ENCODE measurements at regions not wholly inside any gene's neighbourhood (a gene's known extent, or its start where the extent isn't known, plus 50 kb on each side); places are given as distances from the start of the nearest gene placed in this dataset.
"Not testable (repeated sequence)": the region's sequence is repeated elsewhere in the genome, so short reads cannot be mapped to it uniquely, and the experiment has no call there.

DNA sequence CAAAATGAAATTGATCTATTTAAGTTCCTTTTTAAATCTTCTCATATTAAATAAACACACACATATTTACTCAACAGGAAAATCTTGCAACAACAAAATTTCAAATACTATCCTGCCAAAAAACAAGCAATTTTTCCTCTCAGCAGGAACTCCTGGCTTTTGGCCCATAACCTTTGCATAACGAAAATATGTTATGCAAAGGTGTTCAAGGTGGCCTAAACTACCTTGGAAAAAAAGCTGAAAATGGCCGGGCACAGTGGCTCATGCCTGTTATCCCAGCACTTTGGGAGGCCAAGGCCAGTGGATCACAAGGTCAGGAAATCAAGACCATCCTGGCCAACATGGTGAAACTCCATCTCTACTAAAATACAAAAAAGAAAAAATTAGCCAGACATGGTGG, 424.3 kb upstream of the ZNF337 start:
- not testable (repeated sequence) for DNase-seq (ENCODE audit: low spot score)

DNA sequence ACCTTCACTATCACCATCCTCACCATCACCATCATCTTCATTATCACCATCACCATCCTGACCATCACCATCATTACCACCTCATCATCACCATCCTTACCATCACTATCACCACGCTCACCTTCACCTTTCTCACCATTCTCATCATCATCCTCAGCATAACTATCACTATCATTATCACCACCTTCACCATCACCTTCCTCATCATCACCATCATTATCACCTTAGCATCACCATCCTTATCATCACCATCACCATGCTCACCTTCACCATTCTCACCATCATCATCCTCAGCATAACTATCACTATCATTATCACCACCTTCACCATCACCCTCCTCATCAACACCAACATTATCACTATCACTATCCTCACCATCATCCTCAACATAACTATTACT, 397.8 kb upstream of the ZNF337 start:
- not testable (repeated sequence) for DNase-seq (ENCODE audit: low spot score)

DNA sequence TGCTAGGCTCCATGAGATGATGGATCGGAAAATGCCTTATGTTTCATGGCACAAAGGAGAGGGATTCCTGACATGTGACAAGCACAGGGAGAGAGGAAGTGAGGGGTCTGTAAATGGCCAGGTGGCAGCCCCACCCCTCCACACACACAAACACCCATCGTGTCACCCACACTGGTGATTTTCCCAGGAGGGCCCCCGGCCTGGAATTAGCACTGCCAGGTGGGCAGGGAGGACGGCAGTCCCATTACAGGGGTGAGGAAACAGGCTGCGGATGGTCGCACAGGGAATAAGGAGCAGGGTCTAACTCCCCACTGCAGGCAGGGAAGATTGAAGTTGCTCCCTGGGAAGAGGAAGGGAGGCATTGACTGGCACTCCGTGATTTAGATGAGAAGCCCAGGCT, 395.3 kb upstream of the ZNF337 start:
- not testable (repeated sequence) for DNase-seq (ENCODE audit: low spot score)

DNA sequence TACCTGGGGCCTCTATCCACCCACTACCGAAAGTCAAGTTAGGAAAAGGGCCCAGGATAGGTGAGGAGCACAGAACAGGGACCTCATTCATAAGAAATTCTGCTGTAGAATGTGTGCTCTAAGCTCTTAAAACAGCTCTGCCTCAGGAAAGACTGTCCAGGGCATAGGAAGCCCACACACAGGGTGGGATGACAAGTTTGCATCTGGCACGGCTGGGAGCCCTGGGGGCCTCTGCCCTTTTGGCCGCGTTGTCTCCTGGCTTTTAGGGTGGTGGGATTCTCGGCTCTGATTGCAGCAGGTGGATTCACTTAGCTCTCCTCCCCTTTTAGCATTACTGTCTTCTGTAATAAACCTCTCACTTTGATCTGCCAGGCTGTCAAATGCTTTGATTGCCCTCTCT, 389.5 kb upstream of the ZNF337 start:
- not testable (repeated sequence) for DNase-seq (ENCODE audit: low spot score)

DNA sequence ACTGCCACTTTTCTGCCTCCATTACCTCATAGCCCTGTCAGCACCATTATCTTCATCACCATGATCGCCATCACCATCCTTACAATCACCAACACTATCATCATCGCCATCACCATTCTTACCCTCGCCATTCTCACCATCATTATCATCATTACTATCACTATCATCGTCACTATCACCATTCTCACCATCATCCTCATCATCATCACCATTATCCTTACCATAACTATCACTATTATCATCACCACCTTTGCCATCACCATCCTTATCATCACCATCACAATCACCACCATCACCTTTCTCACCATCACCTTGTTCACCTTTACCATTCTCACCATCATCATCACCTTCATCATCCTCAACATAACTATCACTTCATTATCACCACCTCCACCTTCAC, 377.3 kb upstream of the ZNF337 start:
- not testable (repeated sequence) for DNase-seq (ENCODE audit: low spot score)

DNA sequence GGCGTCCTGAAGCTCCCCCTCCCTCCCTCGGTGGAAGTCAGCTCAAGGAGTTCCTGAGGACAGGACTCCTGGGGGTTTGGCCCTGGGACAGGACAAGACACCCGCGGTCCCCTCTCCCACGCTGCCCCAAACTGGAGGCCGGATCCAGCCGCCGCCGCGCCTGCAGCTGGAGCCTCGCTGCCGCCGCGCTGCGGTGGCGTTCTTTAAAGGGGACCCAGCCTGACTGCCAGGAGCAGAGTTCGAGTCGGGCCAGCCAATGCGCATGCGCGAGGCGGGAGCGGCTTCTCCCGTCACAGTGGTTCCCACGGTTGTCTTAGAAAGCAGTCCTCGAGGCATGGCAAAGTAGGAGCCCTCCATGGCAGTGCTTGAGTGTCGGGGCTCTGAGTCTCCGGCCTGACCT, 362.7 kb upstream of the ZNF337 start:
- not testable (repeated sequence) for DNase-seq (ENCODE audit: low spot score)

DNA sequence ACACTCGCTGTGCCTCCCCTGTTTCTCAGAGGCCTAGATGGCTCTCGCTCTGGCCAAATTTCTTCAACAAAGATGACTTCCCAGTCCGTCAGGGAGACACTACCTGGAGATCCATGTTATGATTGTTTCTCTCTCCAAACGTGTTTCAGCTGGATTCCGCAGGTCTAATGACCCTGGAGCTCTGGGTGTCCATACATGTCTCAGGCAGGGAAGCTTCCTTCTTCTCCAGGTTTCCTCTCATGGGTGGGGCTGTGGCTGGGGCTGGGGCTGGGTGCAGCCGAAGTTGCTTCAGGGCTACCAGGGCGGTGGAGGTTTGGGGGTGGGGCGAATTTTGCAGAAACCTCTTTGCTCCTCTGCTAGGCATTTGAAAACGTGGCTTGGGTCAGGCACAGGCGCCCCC, 361.8 kb upstream of the ZNF337 start:
- DNase-seq (ENCODE audit: low spot score) = not testable (repeated sequence)

DNA sequence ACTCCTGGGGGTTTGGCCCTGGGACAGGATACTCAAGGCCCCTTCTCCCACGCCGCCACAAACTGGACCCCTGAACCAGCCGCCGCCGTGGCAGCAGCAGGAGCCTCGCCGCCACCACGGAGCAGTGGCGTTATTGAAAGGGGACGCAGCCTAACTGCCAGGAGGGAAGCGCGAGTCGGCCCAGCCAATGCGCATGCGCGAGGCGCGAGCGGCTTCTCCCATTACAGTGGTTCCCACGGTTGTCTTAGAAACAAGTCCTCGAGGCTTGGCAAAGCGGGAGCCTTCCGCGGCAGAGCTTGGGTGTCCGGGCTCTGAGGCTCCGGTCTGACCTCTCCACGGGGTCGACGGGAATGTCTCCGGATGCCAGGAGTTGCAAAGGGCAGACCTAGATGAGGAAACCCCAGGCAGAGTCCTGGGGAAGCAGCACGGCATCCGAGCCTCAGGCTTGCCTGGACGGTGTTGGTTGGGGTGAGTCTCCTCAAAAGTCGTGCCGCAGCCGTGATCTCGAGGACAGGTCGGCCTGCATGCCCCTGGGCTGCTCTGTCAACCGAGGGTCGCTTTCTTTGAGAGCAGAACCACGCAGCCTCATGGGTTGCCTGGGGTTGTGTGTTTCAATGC, 360.6 kb upstream of the ZNF337 start:
- DNase-seq (ENCODE audit: low spot score) = not testable (repeated sequence)

DNA sequence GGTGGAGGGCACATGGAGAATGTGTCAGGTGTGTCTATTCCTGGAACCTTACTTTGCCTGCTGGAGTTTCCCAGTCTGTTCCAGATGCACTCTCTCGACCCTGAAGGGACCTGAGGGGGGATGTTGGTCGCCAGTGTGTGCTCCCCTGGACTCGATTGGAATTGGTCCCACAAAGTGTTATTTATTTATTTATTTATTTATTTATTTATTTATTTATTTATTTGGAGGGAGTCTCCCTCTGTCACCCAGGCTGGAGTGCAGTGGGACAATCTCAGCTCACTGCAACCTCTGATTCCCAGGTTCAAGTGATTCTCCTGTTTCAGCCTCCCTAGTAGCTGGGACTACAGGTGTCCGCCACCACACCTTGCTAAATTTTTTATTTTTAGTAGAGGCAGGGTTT, 329.1 kb upstream of the ZNF337 start:
- DNase-seq (ENCODE audit: low spot score) = not testable (repeated sequence)

DNA sequence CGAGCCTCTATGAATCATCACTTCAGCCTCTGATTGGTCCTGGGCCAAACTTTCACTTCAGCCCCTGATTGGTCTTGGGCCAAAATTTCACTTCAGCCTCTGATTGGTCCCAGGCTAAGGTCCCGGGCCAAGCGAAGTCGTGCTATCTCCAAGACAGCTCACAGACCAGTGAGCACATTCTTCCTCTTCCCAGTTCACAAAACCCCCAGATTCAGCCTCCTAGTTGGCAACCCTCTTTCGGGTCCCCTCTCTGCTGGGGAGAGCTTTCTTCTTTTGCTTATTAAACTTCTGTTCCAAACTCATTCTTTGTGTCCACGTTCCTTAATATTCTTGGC, 314.3 kb upstream of the ZNF337 start:
- not testable (repeated sequence) for DNase-seq (ENCODE audit: low spot score)

DNA sequence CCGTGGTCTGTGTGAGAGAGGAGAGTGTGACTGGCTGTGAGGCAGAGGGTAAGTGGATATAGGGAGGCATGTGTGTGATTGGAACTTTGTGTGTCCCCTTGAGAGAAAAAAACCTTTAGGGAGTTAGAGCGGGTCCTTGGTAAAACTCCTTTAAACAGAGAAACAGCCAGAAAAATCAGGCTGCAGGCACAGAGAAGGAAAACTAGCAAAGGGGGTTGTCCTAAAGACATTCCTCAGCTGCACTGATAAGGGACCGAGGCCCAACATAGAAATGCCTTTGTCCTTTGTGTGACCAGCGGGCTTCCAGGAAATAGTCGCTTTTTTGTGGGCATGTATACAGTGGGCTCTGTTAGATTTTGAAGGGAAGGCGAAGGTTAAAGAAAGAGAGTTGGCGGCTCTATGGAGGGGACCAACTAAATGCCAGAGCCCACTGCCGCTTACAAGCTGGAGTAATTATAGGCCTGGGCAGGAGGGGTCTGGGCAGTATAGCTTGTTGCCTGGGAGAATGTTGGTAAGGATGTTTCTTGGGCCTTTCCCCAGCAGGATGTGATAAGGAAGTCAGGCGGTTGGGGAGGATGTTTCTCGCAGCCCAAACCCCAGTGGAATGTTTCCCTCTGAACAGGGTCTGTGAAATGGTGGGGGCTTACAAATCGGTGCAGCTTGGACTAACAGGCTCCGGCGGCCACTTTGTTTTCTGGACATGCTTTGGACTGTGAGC, 313.7 kb upstream of the ZNF337 start:
- DNase-seq (ENCODE audit: low spot score) = not testable (repeated sequence)

DNA sequence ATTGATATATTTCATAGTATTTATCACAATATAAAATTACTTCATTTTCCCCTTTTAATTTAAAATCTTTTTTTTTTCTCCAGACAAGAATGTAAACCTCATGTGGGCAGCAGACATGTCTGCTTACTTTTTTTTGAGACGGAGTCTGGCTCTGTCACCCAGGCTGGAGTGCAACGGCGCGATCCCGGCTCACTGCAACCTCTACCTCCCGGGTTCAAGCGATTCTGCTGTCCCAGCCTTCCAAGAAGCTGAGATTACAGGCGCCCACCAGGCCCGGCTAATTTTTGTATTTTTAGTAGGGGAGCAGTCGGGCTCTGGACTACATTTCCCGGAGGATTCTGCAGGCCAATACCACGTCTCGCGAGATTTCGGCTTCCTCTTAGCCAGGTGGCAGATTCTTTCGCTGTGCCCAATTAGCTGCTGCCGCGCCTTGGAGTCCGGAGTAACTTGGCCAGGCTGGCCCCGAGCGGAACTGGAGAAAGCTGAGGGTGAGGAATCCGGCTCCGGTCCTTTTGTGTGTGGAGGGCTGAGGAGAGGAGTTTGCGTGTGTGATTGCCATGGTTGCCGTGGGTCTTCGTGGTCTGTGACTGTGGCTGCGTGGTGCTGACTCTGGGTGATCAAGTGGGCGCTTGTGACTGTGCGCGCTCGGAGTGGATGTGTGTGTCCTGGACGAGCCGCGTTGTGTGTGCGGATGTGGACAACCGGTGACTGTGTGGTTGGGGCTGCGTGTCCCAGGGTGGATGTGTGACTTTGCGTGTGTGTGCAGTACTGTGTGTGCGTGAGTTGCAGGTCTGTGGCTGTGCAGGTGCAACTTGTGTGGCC, 313.0 kb upstream of the ZNF337 start:
- peak; percentile 13 for DNase-seq (ENCODE audit: low spot score)

DNA sequence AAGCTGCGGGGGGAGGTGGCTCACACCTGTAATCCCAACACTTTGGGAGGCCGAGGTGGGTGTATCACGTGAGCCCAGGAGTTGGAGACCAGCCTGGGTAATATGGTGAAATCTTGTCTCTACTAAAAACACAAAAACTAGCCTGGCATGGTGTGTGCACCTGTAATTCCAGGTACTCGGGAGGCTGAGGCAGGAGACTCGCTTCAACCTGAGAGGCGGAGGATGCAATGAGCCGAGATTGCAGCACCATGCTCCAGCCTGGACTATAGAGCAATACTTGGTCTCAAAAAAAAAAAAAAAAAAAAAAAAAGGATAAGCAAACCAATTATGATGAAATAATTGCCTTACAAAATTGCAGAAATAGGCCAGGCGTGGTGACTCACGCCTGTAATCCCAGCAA, 311.4 kb upstream of the ZNF337 start:
- DNase-seq (ENCODE audit: low spot score) = not testable (repeated sequence)

DNA sequence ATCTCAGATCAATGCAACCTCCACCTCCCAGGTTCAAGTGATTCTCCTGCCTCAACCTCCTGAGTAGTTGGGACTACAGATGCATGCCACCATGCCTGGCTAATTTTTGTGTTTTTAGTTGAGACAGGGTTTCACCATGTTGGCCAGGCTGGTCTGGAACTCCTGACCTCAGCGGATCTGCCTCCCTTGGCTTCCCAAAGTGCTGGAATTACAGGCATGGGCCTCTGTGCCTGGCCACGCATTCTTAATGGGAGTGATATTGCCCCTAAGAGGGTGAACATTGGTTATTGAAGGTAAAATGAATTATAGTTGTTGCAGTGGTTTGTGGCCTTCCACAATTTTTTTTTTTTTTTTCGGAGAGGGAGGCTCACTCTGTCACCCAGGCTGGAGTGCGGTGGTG, 309.5 kb upstream of the ZNF337 start:
- DNase-seq (ENCODE audit: low spot score) = not testable (repeated sequence)

DNA sequence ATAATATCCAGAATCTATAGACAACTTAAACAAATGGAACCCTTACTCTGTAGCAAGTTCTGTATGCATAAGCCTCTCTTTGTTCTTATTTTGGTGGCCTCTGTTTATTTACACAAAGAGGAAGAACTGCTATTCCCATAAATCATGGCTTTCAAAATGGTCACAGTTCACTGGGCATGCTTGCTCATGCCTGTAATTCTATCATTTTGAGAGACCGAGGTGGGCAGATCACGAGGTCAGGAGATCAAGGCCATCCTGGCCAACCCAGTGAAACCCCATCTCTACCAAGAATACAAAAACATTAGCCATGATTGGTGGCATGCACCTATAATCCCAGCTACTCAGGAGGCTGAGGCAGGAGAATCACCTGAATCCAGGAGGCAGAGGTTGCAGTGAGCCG, 307.3 kb upstream of the ZNF337 start:
- not testable (repeated sequence) for DNase-seq (ENCODE audit: low spot score)

DNA sequence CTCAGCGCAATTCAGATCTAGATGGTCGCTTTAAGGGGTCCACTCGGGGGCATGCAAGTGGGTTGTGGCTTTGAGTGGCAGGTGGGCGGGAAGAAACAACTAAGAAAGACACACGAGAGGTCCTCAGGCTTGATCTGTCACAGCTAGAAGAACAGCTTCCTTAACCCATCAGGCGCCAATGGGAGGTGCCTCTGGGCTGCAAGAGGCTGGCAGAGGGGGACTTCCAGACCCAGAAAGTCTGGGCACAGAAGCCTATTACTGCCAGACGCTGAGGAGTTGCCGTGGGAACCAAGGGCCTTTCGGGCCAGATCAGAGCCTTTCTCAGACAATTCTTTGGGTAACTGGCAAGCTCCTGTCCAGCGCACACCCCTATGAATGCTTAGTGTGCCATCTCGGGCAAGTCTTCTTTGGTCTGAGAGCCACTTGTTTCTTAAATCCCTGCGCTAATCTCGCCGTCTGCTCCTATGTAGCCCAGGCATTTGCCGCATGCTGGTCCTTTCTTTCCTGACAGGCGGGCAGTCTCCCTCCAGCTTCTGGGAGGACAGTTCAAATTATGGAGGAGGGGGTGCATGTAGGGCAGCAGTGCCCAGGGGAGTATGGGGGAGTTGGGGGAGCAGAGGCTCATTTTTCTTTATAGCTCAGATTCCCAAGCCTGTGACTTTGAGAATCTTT, 300.9 kb upstream of the ZNF337 start:
- not testable (repeated sequence) for DNase-seq (ENCODE audit: low spot score)

DNA sequence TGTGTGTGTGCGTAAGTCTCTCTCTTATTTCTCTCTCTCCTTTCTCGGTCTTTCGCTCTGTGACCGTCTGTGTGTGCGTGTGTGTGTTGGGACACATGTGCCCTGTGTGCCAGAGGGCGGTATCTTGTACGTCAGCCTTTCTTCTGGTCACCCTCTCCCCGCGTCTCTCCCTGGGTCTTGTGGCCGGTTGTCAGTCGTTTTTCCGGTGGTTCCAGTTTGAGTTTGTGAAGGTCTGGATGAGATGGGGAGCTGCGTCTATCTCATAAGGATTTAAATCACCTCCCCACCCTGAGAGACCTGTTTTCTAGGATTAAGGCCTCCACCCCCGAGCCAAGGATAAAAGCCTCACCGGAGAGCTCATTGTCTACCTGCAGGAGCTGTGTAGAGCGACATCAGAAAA, 295.5 kb upstream of the ZNF337 start:
- no peak for DNase-seq (ENCODE audit: low spot score)

DNA sequence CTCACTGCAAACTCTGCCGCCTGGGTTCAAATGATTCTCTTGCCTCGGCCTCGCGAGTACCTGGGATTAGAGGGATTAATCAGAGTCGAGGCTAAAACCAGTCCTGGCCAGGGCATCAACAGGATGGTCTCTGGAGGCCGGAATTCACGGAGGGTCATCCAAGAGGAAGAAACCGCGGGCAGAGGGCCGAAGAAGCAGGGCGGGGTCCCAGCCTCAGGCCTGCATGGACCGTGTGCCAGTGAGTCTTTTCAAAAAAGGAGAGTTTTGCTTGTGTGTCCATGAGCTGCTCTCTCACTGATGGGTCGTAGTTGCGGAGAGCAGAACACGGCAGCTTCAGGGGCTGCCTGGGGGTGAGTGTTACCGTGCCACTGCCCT, 295.1 kb upstream of the ZNF337 start:
- DNase-seq (ENCODE audit: low spot score) = no peak

DNA sequence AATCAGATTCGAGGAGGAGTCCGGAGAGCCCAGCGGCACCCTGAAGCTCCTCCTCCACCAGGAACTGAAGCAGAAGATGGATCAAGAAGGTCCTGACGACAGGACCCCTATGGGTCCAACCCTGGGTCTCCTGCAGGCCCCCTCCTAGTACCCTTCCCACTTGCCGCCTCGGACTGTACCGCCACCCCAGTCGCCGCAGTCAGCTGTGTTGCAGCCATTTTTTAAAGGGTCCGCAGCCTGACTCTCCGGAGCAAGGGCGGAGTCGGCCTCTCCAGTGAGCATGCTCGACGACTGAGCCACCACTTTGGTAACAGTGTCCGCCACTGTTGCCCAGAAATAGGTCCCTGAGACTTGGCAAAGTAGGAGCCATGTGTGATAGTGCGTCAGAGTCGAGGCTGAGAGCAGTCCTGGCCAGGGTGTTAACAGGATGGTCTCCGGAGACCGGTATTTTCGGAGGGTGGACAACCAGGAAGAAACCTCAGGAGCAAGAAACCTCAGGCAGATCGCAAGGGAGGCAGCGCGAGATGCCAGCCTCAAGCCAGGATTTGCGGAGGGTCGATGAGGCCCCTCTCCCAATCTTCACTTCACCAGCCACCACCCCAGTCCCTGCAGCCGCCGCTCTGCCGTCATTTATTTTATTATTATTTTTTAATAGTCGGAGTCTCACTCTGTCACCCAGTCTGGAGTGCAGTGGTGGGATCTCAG, 294.6 kb upstream of the ZNF337 start:
- no peak for DNase-seq (ENCODE audit: low spot score)

DNA sequence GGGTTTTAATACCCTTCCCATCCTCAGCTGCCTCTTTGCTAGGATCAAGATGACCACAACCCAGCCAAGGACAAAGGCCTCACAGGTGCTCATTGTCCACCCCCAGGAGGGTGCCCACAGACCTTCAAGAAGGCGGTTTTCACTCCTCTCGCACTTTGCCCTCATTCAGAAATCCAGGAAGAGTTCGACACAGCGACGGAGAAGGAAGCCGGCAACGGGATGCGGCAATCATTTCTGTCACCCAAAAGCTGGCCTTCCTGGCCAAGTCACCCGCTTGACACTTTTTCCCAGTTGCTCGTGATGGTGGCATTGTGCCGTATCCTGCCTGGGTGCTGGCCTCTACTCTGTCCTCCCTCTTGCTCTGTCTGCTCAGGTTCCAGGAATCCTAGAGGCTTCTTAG, 293.0 kb upstream of the ZNF337 start:
- DNase-seq (ENCODE audit: low spot score) = not testable (repeated sequence)

DNA sequence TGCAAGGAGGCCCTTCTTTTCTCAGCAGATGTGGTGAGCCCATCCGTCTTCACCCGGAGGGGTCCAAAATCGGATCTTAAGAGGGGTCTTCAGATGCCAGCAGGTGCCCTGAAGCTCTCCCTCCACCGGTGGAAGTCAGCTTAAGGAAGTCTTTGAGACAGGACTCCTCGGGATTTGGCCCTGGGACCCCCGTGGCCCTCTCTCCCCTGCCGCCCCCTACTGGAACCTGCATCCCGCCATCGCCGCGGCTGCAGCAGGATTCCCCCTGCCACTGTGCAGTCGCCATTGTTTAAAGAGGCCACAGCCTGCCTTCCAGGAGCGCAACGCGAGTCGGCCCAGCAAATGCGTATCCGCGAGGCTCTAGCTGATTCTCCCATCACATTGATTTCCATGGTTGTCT, 292.5 kb upstream of the ZNF337 start:
- no peak for DNase-seq (ENCODE audit: low spot score)
